ENCODE measurements at regions not wholly inside any gene's neighbourhood (a gene's known extent, or its start where the extent isn't known, plus 50 kb on each side); places are given as distances from the start of the nearest gene placed in this dataset.

- DNase-seq (no peak), ATAC-seq (ENCODE audit: insufficient read depth, low read depth) (no peak)
- no peaks in the 10 kb centered on the region for H4K20me1 ChIP-seq (ENCODE audit: insufficient read depth, low read length)
- no peaks in the 10 kb centered on the region for H3K9me3 ChIP-seq (ENCODE audit: insufficient read depth, low read length, severe bottlenecking)
- H3K4me3 ChIP-seq (ENCODE audit: low read depth in 1 of 2, low read length in 2 of 2) = no peak overlapping the region
- no peaks in the 10 kb centered on the region for H3K79me2 ChIP-seq (ENCODE audit: insufficient read depth, low read length)
- no peak overlapping the region for H3K27ac ChIP-seq (ENCODE audit: low read length)
- H3K27me3 ChIP-seq (ENCODE audit: insufficient read depth, low read length, poor library complexity) = no peaks in the 10 kb centered on the region
- no peaks in the 10 kb centered on the region for H3K4me1 ChIP-seq (ENCODE audit: insufficient read depth, low read length)
- no peak for TF ChIP-seq EZH2 (IDR thresholded peaks at IDR 0.05; ENCODE audit: borderline replicate concordance, low read depth, low read length, severe bottlenecking)
- TF ChIP-seq, protein P1, sequence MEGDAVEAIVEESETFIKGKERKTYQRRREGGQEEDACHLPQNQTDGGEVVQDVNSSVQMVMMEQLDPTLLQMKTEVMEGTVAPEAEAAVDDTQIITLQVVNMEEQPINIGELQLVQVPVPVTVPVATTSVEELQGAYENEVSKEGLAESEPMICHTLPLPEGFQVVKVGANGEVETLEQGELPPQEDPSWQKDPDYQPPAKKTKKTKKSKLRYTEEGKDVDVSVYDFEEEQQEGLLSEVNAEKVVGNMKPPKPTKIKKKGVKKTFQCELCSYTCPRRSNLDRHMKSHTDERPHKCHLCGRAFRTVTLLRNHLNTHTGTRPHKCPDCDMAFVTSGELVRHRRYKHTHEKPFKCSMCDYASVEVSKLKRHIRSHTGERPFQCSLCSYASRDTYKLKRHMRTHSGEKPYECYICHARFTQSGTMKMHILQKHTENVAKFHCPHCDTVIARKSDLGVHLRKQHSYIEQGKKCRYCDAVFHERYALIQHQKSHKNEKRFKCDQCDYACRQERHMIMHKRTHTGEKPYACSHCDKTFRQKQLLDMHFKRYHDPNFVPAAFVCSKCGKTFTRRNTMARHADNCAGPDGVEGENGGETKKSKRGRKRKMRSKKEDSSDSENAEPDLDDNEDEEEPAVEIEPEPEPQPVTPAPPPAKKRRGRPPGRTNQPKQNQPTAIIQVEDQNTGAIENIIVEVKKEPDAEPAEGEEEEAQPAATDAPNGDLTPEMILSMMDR (IDR thresholded peaks at IDR 0.05; ENCODE audit: borderline replicate concordance, extremely low read depth, low read length, poor library complexity, severe bottlenecking) = no peak
- H2AFZ ChIP-seq (ENCODE audit: low read depth, low read length) = no peak overlapping the region
- H3K9ac ChIP-seq (ENCODE audit: low read depth, low read length) = no peak overlapping the region
- no peak overlapping the region for H3K4me2 ChIP-seq (ENCODE audit: insufficient read depth, low read length)
- no peaks in the 10 kb centered on the region for H3K36me3 ChIP-seq (ENCODE audit: insufficient read depth, low read length)
Measured at GRCh38 chr1:163436140-163436812, 114.5 kb downstream of the NUF2 start.

- no peak for DNase-seq
Measured at GRCh38 chr1:163439471-163439870, 117.7 kb downstream of the NUF2 start.

DNA sequence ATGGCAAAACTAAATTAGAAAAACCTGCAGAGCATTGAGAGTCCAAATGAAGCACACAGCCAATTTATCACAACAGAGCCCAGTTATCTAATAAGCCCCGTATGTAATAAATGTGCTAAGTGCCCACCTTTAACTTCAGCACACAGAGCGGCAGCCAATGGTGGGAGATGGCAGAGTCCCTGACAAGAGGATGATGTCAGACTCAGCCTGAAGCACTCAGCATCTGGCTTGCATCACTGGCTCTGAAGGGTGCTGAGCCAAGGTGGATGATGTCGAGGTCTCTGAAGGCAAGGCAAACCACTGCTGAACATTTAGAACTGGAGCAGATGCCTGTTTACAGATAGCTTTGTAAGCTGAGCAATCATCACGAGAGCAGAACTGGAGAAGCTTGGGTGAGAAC is 118.3 kb downstream of the NUF2 start:
- H3K27ac ChIP-seq (ENCODE audit: low read length) = no peak overlapping the region
- H3K4me2 ChIP-seq (ENCODE audit: insufficient read depth, low read length) = no peak overlapping the region
- H3K9ac ChIP-seq (ENCODE audit: low read depth, low read length) = no peak overlapping the region

More at GRCh38 chr1:163439471-163439870, 117.7 kb downstream of the NUF2 start:
- H3K27me3 ChIP-seq (ENCODE audit: insufficient read depth, low read length, poor library complexity) = peaks cover under 1% of the 10 kb centered on the region
- H3K9ac ChIP-seq (ENCODE audit: low read depth, low read length) = no peak overlapping the region
- no peak overlapping the region for H3K4me2 ChIP-seq (ENCODE audit: insufficient read depth, low read length)
- no peaks in the 10 kb centered on the region for H3K9me3 ChIP-seq (ENCODE audit: insufficient read depth, low read length, severe bottlenecking)
- no peaks in the 10 kb centered on the region for H3K36me3 ChIP-seq (ENCODE audit: insufficient read depth, low read length)
- no peaks in the 10 kb centered on the region for H3K79me2 ChIP-seq (ENCODE audit: insufficient read depth, low read length)
- H4K20me1 ChIP-seq (ENCODE audit: insufficient read depth, low read length) = no peaks in the 10 kb centered on the region
- ATAC-seq (ENCODE audit: insufficient read depth, low read depth) = no peak
- H3K27ac ChIP-seq (ENCODE audit: low read length) = no peak overlapping the region
- H2AFZ ChIP-seq (ENCODE audit: low read depth, low read length) = no peak overlapping the region
- no peak overlapping the region for H3K4me3 ChIP-seq (ENCODE audit: low read depth in 1 of 2, low read length in 2 of 2)
- TF ChIP-seq, protein P1 (IDR thresholded peaks at IDR 0.05; ENCODE audit: borderline replicate concordance, extremely low read depth, low read length, poor library complexity, severe bottlenecking) = no peak
- TF ChIP-seq EZH2 (IDR thresholded peaks at IDR 0.05; ENCODE audit: borderline replicate concordance, low read depth, low read length, severe bottlenecking) = no peak
- no peaks in the 10 kb centered on the region for H3K4me1 ChIP-seq (ENCODE audit: insufficient read depth, low read length)

More for the DNA sequence above, 118.3 kb downstream of the NUF2 start:
- Histone ChIP-seq H3K79me2 (ENCODE audit: insufficient read depth, low read length) (no peaks in the 10 kb centered on the region), H4K20me1 (ENCODE audit: insufficient read depth, low read length) (no peaks in the 10 kb centered on the region), H2AFZ (ENCODE audit: low read depth, low read length) (no peak overlapping the region), H3K27me3 (ENCODE audit: insufficient read depth, low read length, poor library complexity) (peaks cover 4% of the 10 kb centered on the region), H3K9me3 (ENCODE audit: insufficient read depth, low read length, severe bottlenecking) (no peaks in the 10 kb centered on the region), H3K4me1 (ENCODE audit: insufficient read depth, low read length) (no peaks in the 10 kb centered on the region), H3K36me3 (ENCODE audit: insufficient read depth, low read length) (no peaks in the 10 kb centered on the region), H3K4me3 (ENCODE audit: low read depth in 1 of 2, low read length in 2 of 2) (no peak overlapping the region)
- TF ChIP-seq EZH2 (IDR thresholded peaks at IDR 0.05; ENCODE audit: borderline replicate concordance, low read depth, low read length, severe bottlenecking) = no peak
- TF ChIP-seq, protein P1 (IDR thresholded peaks at IDR 0.05; ENCODE audit: borderline replicate concordance, extremely low read depth, low read length, poor library complexity, severe bottlenecking) = no peak
- no peak for DNase-seq
- no peak for ATAC-seq (ENCODE audit: insufficient read depth, low read depth)
